Gastroesophageal sphincter (tissue), 4 donors: ENCODE measurements at regions not wholly inside any gene's neighbourhood (a gene's known extent, or its start where the extent isn't known, plus 50 kb on each side); places are given as distances from the start of the nearest gene placed in this dataset.

ENCODE experiments used
- ATAC-seq: fragments of 150-250 bp; one replicate; pipeline ENCODE4 v1.9.1; 2016; ENCODE audit warnings: mild to moderate bottlenecking, moderate library complexity
- H3K27ac ChIP-seq, 4 donors: fragments of 200-600 bp; sonication (generic) in 3 of 4; 1 replicate in 3 of 4; 2 replicates in 1 of 4; pipeline ENCODE4 v1.5.1; 2016 to 2019
- H3K27me3 ChIP-seq: fragments of 200-600 bp; sonication (generic); one replicate; pipeline ENCODE4 v1.5.1; 2019
- H3K36me3 ChIP-seq, 2 donors: fragments of 200-600 bp; sonication (generic); one replicate each; pipeline ENCODE4 v1.5.1; 2019; ENCODE audit warnings: control low read depth in 1 of 2
- H3K4me1 ChIP-seq, 3 donors: fragments of 200-600 bp; sonication (generic); 1 replicate in 2 of 3; 2 replicates in 1 of 3; pipeline ENCODE4 v1.5.1; 2016 to 2019; ENCODE audit warnings: control low read depth in 2 of 3
- H3K4me3 ChIP-seq, 2 donors: fragments of 200-600 bp; sonication (generic); one replicate each; pipeline ENCODE4 v1.5.1; 2019; ENCODE audit warnings: mild to moderate bottlenecking in 1 of 2, moderate library complexity in 1 of 2
- H3K9me3 ChIP-seq, 3 donors: fragments of 200-600 bp; sonication (generic); one replicate each; pipeline ENCODE4 v1.5.1; 2017 to 2019; ENCODE audit warnings: control low read depth in 2 of 3
- CTCF ChIP-seq, 4 experiments: fragments of 200-600 bp in 2 of 4; fragments of 450-650 bp in 2 of 4; sonication (generic) in 1 of 4; IDR thresholded peaks; one replicate each; pipeline ENCODE4 v1.5.1; 2017 to 2019; ENCODE audit warnings: antibody characterized with exemption in 4 of 4, mild to moderate bottlenecking in 2 of 4, moderate library complexity in 2 of 4
- EP300 ChIP-seq: sonication (generic); formaldehyde crosslinking; IDR thresholded peaks from one replicate; pipeline ENCODE4 v1.6.1; 2017; ENCODE audit warnings: antibody characterized with exemption, mild to moderate bottlenecking
- POLR2A ChIP-seq, 2 donors: fragments of 450-650 bp; IDR thresholded peaks; one replicate each; pipeline ENCODE4 v1.6.1; 2017; ENCODE audit warnings: antibody characterized with exemption in 2 of 2, mild to moderate bottlenecking in 2 of 2, moderate library complexity in 1 of 2
- POLR2AphosphoS5 ChIP-seq: sonication (generic); formaldehyde crosslinking; IDR thresholded peaks from one replicate; pipeline ENCODE4 v1.6.1; 2017; ENCODE audit warnings: antibody characterized with exemption
- WGBS, 2 donors: methylation state at CpG; one replicate each; pipeline ENCODE4 v1.1.5; 2018; ENCODE audit warnings: low coverage in 1 of 2; 5-methylcytosine and 5-hydroxymethylcytosine counted together

GRCh38 chr18:22630980-22631379 is 213.3 kb upstream of the CTAGE1 start:
- ATAC-seq, result no peak
- no peaks in the 10 kb centered on the region for H3K27me3 ChIP-seq
- H3K27ac ChIP-seq, result no peak overlapping the region
- no peak overlapping the region for H3K4me3 ChIP-seq
- TF ChIP-seq CTCF (IDR thresholded peaks at IDR 0.05) (no peak), EP300 (no peak), POLR2AphosphoS5 (no peak), POLR2A (IDR thresholded peaks at IDR 0.05) (no peak)
- H3K36me3 ChIP-seq, result no peaks in the 10 kb centered on the region
- peaks cover 0 to under 1% (median 0%) of the 10 kb centered on the region in 3 donors for H3K9me3 ChIP-seq
- no peaks in the 10 kb centered on the region for H3K4me1 ChIP-seq
- WGBS, 2 donors, result 85 to 95% methylated on average over 2 of the region's 2 CpGs

GRCh38 chr18:22632191-22632590 is 214.5 kb upstream of the CTAGE1 start:
- H3K27ac ChIP-seq, result no peak overlapping the region
- WGBS, 2 donors, result 68 to 69% methylated on average over 4 of the region's 4 CpGs
- peaks cover 0 to 13% (median 0%) of the 10 kb centered on the region in 3 donors for H3K9me3 ChIP-seq
- no peaks in the 10 kb centered on the region for H3K36me3 ChIP-seq
- no peak for TF ChIP-seq POLR2AphosphoS5
- H3K4me3 ChIP-seq, result no peak overlapping the region
- no peaks in the 10 kb centered on the region for H3K4me1 ChIP-seq
- H3K27me3 ChIP-seq, result no peaks in the 10 kb centered on the region
- ATAC-seq, result no peak

DNA sequence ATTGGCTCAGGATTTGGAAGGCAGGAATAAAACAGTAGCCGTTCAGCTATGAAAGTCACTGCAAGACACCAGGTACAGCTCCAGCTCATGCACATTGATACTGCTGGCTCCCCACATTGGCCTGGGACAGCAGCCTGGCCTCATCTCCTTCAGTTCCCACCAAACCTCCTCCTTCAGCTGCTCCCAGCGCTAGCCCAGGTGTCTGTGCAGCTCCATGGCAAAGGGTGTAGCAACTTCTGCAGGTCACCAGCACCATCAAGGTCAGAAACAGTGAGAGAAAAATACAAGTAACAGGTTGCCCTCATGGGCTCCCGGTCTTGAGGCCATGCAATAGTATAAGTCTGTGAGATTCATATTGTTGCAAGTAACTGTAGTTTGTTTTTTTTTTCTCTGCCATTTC is 216.7 kb upstream of the CTAGE1 start:
- Histone ChIP-seq H3K4me3 (no peak overlapping the region), H3K27ac (no peak overlapping the region), H3K4me1 (no peaks in the 10 kb centered on the region), H3K36me3 (no peaks in the 10 kb centered on the region), H3K27me3 (no peaks in the 10 kb centered on the region), H3K9me3 (peaks cover 0 to 13% (median 0%) of the 10 kb centered on the region in 3 donors)
- WGBS, 2 donors, result 75 to 100% methylated on average over 1 to 2 of the region's 3 CpGs
- no peak for ATAC-seq
- no peak for TF ChIP-seq CTCF (IDR thresholded peaks at IDR 0.05)
- TF ChIP-seq POLR2A (IDR thresholded peaks at IDR 0.05), result no peak
- no peak for TF ChIP-seq EP300
- TF ChIP-seq POLR2AphosphoS5, result no peak

DNA sequence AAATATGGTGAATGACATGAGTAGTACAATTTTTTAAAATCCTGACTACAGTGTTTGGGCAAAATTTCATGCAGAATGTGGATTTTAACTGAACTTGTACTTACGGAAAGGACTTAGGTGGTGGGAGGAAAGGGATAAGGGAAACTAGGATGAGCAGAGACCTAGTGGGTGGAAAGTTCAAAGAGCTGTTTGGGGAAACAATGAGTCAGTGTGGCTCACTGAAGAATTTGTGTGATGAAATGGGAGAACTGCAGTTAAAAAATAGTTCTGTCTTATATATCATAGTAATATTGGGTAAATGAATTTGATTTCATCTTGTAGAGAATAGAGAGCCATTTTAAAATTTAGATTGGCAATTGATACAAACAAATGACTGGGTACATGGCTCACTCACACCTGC is 220.1 kb upstream of the CTAGE1 start:
- WGBS, 2 donors, result 40 to 75% methylated on average over 1 of the region's 1 CpG
- ATAC-seq, result no peak
- Histone ChIP-seq H3K4me1 (no peaks in the 10 kb centered on the region), H3K27me3 (no peaks in the 10 kb centered on the region), H3K4me3 (no peak overlapping the region), H3K36me3 (no peaks in the 10 kb centered on the region), H3K9me3 (peaks cover 0 to 13% (median 0%) of the 10 kb centered on the region in 3 donors), H3K27ac (no peak overlapping the region)
- TF ChIP-seq POLR2AphosphoS5, result no peak
- TF ChIP-seq CTCF (IDR thresholded peaks at IDR 0.05), result no peak
- no peak for TF ChIP-seq POLR2A (IDR thresholded peaks at IDR 0.05)
- no peak for TF ChIP-seq EP300

- no peak overlapping the region for H3K27ac ChIP-seq
- H3K4me1 ChIP-seq, result no peaks in the 10 kb centered on the region
- H3K9me3 ChIP-seq, result peaks cover 0 to 13% (median 0%) of the 10 kb centered on the region in 3 donors
- TF ChIP-seq POLR2AphosphoS5 (no peak), EP300 (no peak), CTCF (IDR thresholded peaks at IDR 0.05) (no peak), POLR2A (IDR thresholded peaks at IDR 0.05) (no peak)
- H3K27me3 ChIP-seq, result no peaks in the 10 kb centered on the region
- H3K36me3 ChIP-seq, result no peaks in the 10 kb centered on the region
- 16 to 25% methylated on average over 2 of the region's 2 CpGs for WGBS, 2 donors
- ATAC-seq, result no peak
- no peak overlapping the region for H3K4me3 ChIP-seq
Measured at GRCh38 chr18:22639026-22639463, 221.3 kb upstream of the CTAGE1 start.
